A673 (cell line): ENCODE measurements at regions not wholly inside any gene's neighbourhood (a gene's known extent, or its start where the extent isn't known, plus 50 kb on each side); places are given as distances from the start of the nearest gene placed in this dataset.

ENCODE experiments used
- CTCF ChIP-seq: fragments of 300-800, 200-600 bp; sonication (generic); conservative IDR thresholded peaks from 2 replicates; pipeline ENCODE4 v1.5.1; 2017; ENCODE audit warnings: low read depth, mild to moderate bottlenecking, antibody characterized with exemption, low read length, moderate library complexity, mixed read lengths
- EZH2 ChIP-seq: fragments of 200-600 bp; sonication (generic); IDR thresholded peaks from 2 replicates; pipeline ENCODE4 v1.6.1; 2017; ENCODE audit warnings: borderline replicate concordance, low read depth, mild to moderate bottlenecking, mixed read lengths, antibody characterized with exemption, low read length; ENCODE audit not compliant: poor library complexity, severe bottlenecking

- TF ChIP-seq EZH2 (no peak), CTCF (no peak)
Measured at GRCh38 chr11:134541951-134542350, 129.9 kb upstream of the B3GAT1 start.
